Neuron (in vitro differentiated cells): ENCODE measurements at regions not wholly inside any gene's neighbourhood (a gene's known extent, or its start where the extent isn't known, plus 50 kb on each side); places are given as distances from the start of the nearest gene placed in this dataset.
"Not testable (repeated sequence)": the region's sequence is repeated elsewhere in the genome, so short reads cannot be mapped to it uniquely, and the experiment has no call there.

Source experiments
- H2AFZ ChIP-seq: one replicate; pipeline ENCODE4 v1.6.1; 2013; ENCODE audit warnings: low read depth, mild to moderate bottlenecking, inconsistent platforms, low read length, moderate library complexity
- H3K27me3 ChIP-seq: one replicate; pipeline ENCODE4 v1.6.1; 2013; ENCODE audit warnings: low read length; ENCODE audit not compliant: insufficient read depth
- H3K36me3 ChIP-seq: one replicate; pipeline ENCODE4 v1.6.1; 2013; ENCODE audit warnings: low read length; ENCODE audit not compliant: insufficient read depth
- H3K4me1 ChIP-seq: one replicate; pipeline ENCODE4 v1.6.1; 2013; ENCODE audit warnings: low read length; ENCODE audit not compliant: insufficient read depth
- H3K4me3 ChIP-seq: 2 replicates; pipeline ENCODE4 v1.5.1; 2013; ENCODE audit warnings: mild to moderate bottlenecking, low read length, moderate library complexity
- H3K9me3 ChIP-seq: one replicate; pipeline ENCODE4 v1.6.1; 2013; ENCODE audit warnings: low read length

GRCh38 chr4:91769912-91770311, 533.9 kb upstream of the GRID2 start:
- Histone ChIP-seq H2AFZ (no peak overlapping the region), H3K9me3 (no peaks in the 10 kb centered on the region), H3K27me3 (no peaks in the 10 kb centered on the region), H3K4me3 (no peak overlapping the region), H3K36me3 (no peaks in the 10 kb centered on the region), H3K4me1 (no peaks in the 10 kb centered on the region)

GRCh38 chr4:91791631-91792030, 512.1 kb upstream of the GRID2 start:
- not testable (repeated sequence) for H3K9me3 ChIP-seq, H2AFZ ChIP-seq, H3K4me1 ChIP-seq, H3K27me3 ChIP-seq, H3K36me3 ChIP-seq
- peak overlapping the region; percentile 50 for H3K4me3 ChIP-seq

GRCh38 chr4:91795947-91796346, 507.8 kb upstream of the GRID2 start:
- Histone ChIP-seq H3K4me3 (no peak overlapping the region), H3K36me3 (no peaks in the 10 kb centered on the region), H3K4me1 (no peaks in the 10 kb centered on the region), H3K9me3 (no peaks in the 10 kb centered on the region), H2AFZ (no peak overlapping the region), H3K27me3 (no peaks in the 10 kb centered on the region)

- Histone ChIP-seq H3K4me1 (no peaks in the 10 kb centered on the region), H3K27me3 (no peaks in the 10 kb centered on the region), H3K36me3 (no peaks in the 10 kb centered on the region), H3K9me3 (no peaks in the 10 kb centered on the region), H3K4me3 (no peak overlapping the region), H2AFZ (no peak overlapping the region)
Observed at GRCh38 chr4:91812319-91812718, 491.4 kb upstream of the GRID2 start.

GRCh38 chr4:91824773-91825172, 479.0 kb upstream of the GRID2 start:
- Histone ChIP-seq H3K4me3 (no peak overlapping the region), H2AFZ (no peak overlapping the region), H3K36me3 (no peaks in the 10 kb centered on the region), H3K27me3 (no peaks in the 10 kb centered on the region), H3K9me3 (no peaks in the 10 kb centered on the region), H3K4me1 (no peaks in the 10 kb centered on the region)

GRCh38 chr4:91826186-91826585, 477.6 kb upstream of the GRID2 start:
- Histone ChIP-seq H3K27me3 (no peaks in the 10 kb centered on the region), H3K4me3 (no peak overlapping the region), H3K36me3 (no peaks in the 10 kb centered on the region), H2AFZ (no peak overlapping the region), H3K4me1 (no peaks in the 10 kb centered on the region), H3K9me3 (no peaks in the 10 kb centered on the region)

GRCh38 chr4:91827914-91828313, 475.9 kb upstream of the GRID2 start:
- no peaks in the 10 kb centered on the region for H3K4me1 ChIP-seq
- no peaks in the 10 kb centered on the region for H3K36me3 ChIP-seq
- H3K4me3 ChIP-seq, result no peak overlapping the region
- no peaks in the 10 kb centered on the region for H3K9me3 ChIP-seq
- no peak overlapping the region for H2AFZ ChIP-seq
- H3K27me3 ChIP-seq, result no peaks in the 10 kb centered on the region

GRCh38 chr4:91829531-91829930, 474.2 kb upstream of the GRID2 start:
- no peak overlapping the region for H3K4me3 ChIP-seq
- no peaks in the 10 kb centered on the region for H3K9me3 ChIP-seq
- no peak overlapping the region for H2AFZ ChIP-seq
- H3K27me3 ChIP-seq, result no peaks in the 10 kb centered on the region
- H3K4me1 ChIP-seq, result no peaks in the 10 kb centered on the region
- H3K36me3 ChIP-seq, result no peaks in the 10 kb centered on the region

GRCh38 chr4:91830681-91831395, 472.9 kb upstream of the GRID2 start:
- no peak overlapping the region for H2AFZ ChIP-seq
- no peak overlapping the region for H3K4me3 ChIP-seq
- no peaks in the 10 kb centered on the region for H3K27me3 ChIP-seq
- no peaks in the 10 kb centered on the region for H3K4me1 ChIP-seq
- no peaks in the 10 kb centered on the region for H3K9me3 ChIP-seq
- H3K36me3 ChIP-seq, result no peaks in the 10 kb centered on the region

GRCh38 chr4:91837608-91838029, 466.1 kb upstream of the GRID2 start:
- Histone ChIP-seq H3K9me3 (no peaks in the 10 kb centered on the region), H3K4me1 (no peaks in the 10 kb centered on the region), H3K27me3 (no peaks in the 10 kb centered on the region), H3K4me3 (no peak overlapping the region), H3K36me3 (no peaks in the 10 kb centered on the region), H2AFZ (no peak overlapping the region)

- H3K27me3 ChIP-seq, result no peaks in the 10 kb centered on the region
- no peaks in the 10 kb centered on the region for H3K4me1 ChIP-seq
- no peaks in the 10 kb centered on the region for H3K36me3 ChIP-seq
- H3K4me3 ChIP-seq, result no peak overlapping the region
- H3K9me3 ChIP-seq, result no peaks in the 10 kb centered on the region
- H2AFZ ChIP-seq, result no peak overlapping the region
Observed at GRCh38 chr4:91838181-91838861, 465.4 kb upstream of the GRID2 start.

- no peaks in the 10 kb centered on the region for H3K4me1 ChIP-seq
- H3K9me3 ChIP-seq, result no peaks in the 10 kb centered on the region
- no peak overlapping the region for H2AFZ ChIP-seq
- no peaks in the 10 kb centered on the region for H3K36me3 ChIP-seq
- H3K27me3 ChIP-seq, result no peaks in the 10 kb centered on the region
- H3K4me3 ChIP-seq, result no peak overlapping the region
Observed at GRCh38 chr4:91840359-91840758, 463.4 kb upstream of the GRID2 start.

GRCh38 chr4:91846233-91846632, 457.5 kb upstream of the GRID2 start:
- no peaks in the 10 kb centered on the region for H3K36me3 ChIP-seq
- H3K4me3 ChIP-seq, result no peak overlapping the region
- no peak overlapping the region for H2AFZ ChIP-seq

GRCh38 chr4:91851456-91851855, 452.3 kb upstream of the GRID2 start:
- Histone ChIP-seq H2AFZ (no peak overlapping the region), H3K36me3 (no peaks in the 10 kb centered on the region), H3K4me1 (no peaks in the 10 kb centered on the region), H3K27me3 (no peaks in the 10 kb centered on the region), H3K9me3 (no peaks in the 10 kb centered on the region), H3K4me3 (no peak overlapping the region)

More at GRCh38 chr4:91846233-91846632, 457.5 kb upstream of the GRID2 start:
- Histone ChIP-seq H3K9me3 (no peaks in the 10 kb centered on the region), H3K27me3 (no peaks in the 10 kb centered on the region), H3K4me1 (no peaks in the 10 kb centered on the region)
